ENCODE measurements at regions not wholly inside any gene's neighbourhood (a gene's known extent, or its start where the extent isn't known, plus 50 kb on each side); places are given as distances from the start of the nearest gene placed in this dataset.

- TF ChIP-seq SP7 (tag by site-specific recombination; IDR thresholded peaks at IDR 0.05) (no peak), ZNF398 (tag by site-specific recombination; IDR thresholded peaks at IDR 0.05) (no peak)
These were observed 127.5 kb upstream of the GPR26 start for GRCh38 chr10:123538401-123539320.

All from HEK293 (cell line).